ENCODE measurements at regions not wholly inside any gene's neighbourhood (a gene's known extent, or its start where the extent isn't known, plus 50 kb on each side); places are given as distances from the start of the nearest gene placed in this dataset.

GRCh38 chr11:19320827-19321226 is 80.1 kb upstream of the E2F8 start:
- Histone ChIP-seq H3K18ac (ENCODE audit: extremely low read depth, low read length) (no peak overlapping the region), H2AFZ (ENCODE audit: low read length) (no peak overlapping the region), H3K4me2 (ENCODE audit: insufficient read depth in 1 of 2, low read depth in 2 of 2, low read length in 2 of 2) (no peak overlapping the region), H2BK5ac (ENCODE audit: low read depth, low read length) (no peak overlapping the region), H3K4me1 (replicated peaks in 1 of 4; ENCODE audit: control insufficient read depth in 3 of 4, insufficient read depth in 4 of 4, low read length in 3 of 4) (no peaks in the 10 kb centered on the region), H3K27me3 (replicated peaks in 1 of 4; ENCODE audit: control insufficient read depth in 3 of 4, extremely low read depth in 1 of 4, insufficient read depth in 3 of 4, low read length in 3 of 4) (no peaks in the 10 kb centered on the region), H2BK20ac (ENCODE audit: low read length) (no peak overlapping the region), H3K56ac (replicated peaks; ENCODE audit: insufficient read length, low read depth, low read length) (no peak overlapping the region), H2BK120ac (replicated peaks; ENCODE audit: low read depth, low read length) (no peak overlapping the region), H3K23ac (ENCODE audit: insufficient read length) (no peak overlapping the region), H2BK12ac (ENCODE audit: low read depth, low read length) (no peak overlapping the region), H4K91ac (replicated peaks; ENCODE audit: insufficient read length, low read length) (no peak overlapping the region), H4K5ac (ENCODE audit: insufficient read length, low read depth, low read length) (no peak overlapping the region), H3K79me1 (ENCODE audit: low read depth, low read length) (no peaks in the 10 kb centered on the region), H3K27ac (ENCODE audit: low read depth, low read length) (no peak overlapping the region), H3K4ac (replicated peaks; ENCODE audit: insufficient read length, low read depth, low read length) (no peak overlapping the region), H4K20me1 (replicated peaks in 1 of 2; ENCODE audit: control insufficient read depth in 1 of 2, insufficient read depth in 2 of 2, low read length in 2 of 2) (no peaks in the 10 kb centered on the region), H4K8ac (ENCODE audit: extremely low read depth, insufficient read depth, low read length) (no peak overlapping the region), H3K4me3 (ENCODE audit: extremely low read depth in 1 of 4, insufficient read depth in 2 of 4, low read depth in 3 of 4, low read length in 4 of 4) (no peak overlapping the region), H2AK5ac (ENCODE audit: low read depth, low read length) (no peak overlapping the region), H2BK15ac (ENCODE audit: low read length) (no peak overlapping the region), H3K23me2 (ENCODE audit: low read depth, low read length) (no peaks in the 10 kb centered on the region), H3K9me3 (ENCODE audit: insufficient read depth in 2 of 2, low read depth in 1 of 2, low read length in 1 of 2) (no peaks in the 10 kb centered on the region), H3K79me2 (ENCODE audit: control insufficient read depth in 1 of 2, insufficient read depth in 2 of 2, low read length in 2 of 2) (no peaks in the 10 kb centered on the region), H3K36me3 (ENCODE audit: control insufficient read depth in 2 of 4, insufficient read depth in 4 of 4, low read length in 3 of 4) (no peaks in the 10 kb centered on the region), H3K14ac (ENCODE audit: insufficient read length) (no peak overlapping the region), H3K9ac (replicated peaks in 1 of 4; ENCODE audit: extremely low read depth in 1 of 4, low read depth in 3 of 4, low read length in 3 of 4) (no peak overlapping the region)
- FAIRE-seq, result no peak
- POLR2A ChIA-PET (ENCODE audit: partially characterized antibody), result no interaction called here
- WGBS, 2 experiments (ENCODE audit: extremely low coverage in 1 of 2, insufficient coverage in 1 of 2, insufficient read length in 1 of 2, insufficient replicate concordance in 2 of 2, low coverage in 1 of 2, low lambda C conversion rate in 2 of 2, missing lambda C conversion rate in 1 of 2), result 75% methylated on average over 1 of the region's 1 CpG; no CpG with 5 or more reads in 1 of the 2 experiments
- DNase-seq (ENCODE audit: low read depth in 1 of 2, low spot score in 2 of 2), result no peak
- no peak for TF ChIP-seq ATF2 (IDR thresholded peaks at IDR 0.05; ENCODE audit: low read length)
- no peak for TF ChIP-seq PHF8 (conservative IDR thresholded peaks at IDR 0.05; ENCODE audit: low read depth, low read length)
- TF ChIP-seq ATF3 (IDR thresholded peaks at IDR 0.05; ENCODE audit: insufficient read depth, low read depth, low read length), result no peak
- no peak for TF ChIP-seq ASH2L (IDR thresholded peaks at IDR 0.05; ENCODE audit: low read length)
- CTCF ChIA-PET (ENCODE audit: partially characterized antibody), result interaction anchor here (0.7 kb wide), 1 partner anchor 13 kb away, joined by 3 read pairs; no protein-coding TSS in a partner anchor
